ENCODE measurements at regions not wholly inside any gene's neighbourhood (a gene's known extent, or its start where the extent isn't known, plus 50 kb on each side); places are given as distances from the start of the nearest gene placed in this dataset.

DNA sequence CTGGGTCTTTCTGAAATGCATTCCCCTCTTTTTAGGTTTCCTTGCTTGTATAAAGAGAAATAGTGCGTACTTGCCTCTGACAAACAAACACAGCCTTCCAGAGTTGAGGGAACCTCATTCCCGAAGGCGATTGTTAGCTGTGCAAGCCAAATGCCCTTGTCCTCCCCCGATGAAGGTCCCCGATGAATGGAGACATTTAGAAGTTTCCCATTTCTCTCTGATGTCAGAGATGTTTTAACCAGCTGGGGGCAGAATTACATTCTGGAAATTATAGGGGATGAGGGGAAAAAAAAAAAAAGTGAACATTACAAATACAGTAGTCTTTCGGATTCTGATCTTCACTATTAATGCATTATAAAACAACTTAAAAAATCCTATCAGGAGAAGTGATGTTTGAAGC, 366.8 kb downstream of the VRK1 start:
- TF ChIP-seq, protein P1, sequence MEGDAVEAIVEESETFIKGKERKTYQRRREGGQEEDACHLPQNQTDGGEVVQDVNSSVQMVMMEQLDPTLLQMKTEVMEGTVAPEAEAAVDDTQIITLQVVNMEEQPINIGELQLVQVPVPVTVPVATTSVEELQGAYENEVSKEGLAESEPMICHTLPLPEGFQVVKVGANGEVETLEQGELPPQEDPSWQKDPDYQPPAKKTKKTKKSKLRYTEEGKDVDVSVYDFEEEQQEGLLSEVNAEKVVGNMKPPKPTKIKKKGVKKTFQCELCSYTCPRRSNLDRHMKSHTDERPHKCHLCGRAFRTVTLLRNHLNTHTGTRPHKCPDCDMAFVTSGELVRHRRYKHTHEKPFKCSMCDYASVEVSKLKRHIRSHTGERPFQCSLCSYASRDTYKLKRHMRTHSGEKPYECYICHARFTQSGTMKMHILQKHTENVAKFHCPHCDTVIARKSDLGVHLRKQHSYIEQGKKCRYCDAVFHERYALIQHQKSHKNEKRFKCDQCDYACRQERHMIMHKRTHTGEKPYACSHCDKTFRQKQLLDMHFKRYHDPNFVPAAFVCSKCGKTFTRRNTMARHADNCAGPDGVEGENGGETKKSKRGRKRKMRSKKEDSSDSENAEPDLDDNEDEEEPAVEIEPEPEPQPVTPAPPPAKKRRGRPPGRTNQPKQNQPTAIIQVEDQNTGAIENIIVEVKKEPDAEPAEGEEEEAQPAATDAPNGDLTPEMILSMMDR (conservative IDR thresholded peaks at IDR 0.05 in 1 of 2, IDR thresholded peaks at IDR 0.05 in 1 of 2; ENCODE audit: extremely low read depth in 1 of 2, insufficient read depth in 1 of 2, low read depth in 1 of 2, low read length in 2 of 2), result no peak
- no peak for TF ChIP-seq EZH2 (IDR thresholded peaks at IDR 0.05; ENCODE audit: borderline replicate concordance, low read length)

Measured in mammary epithelial cell (primary cell).